Sigmoid colon (tissue), 4 donors: ENCODE measurements at regions not wholly inside any gene's neighbourhood (a gene's known extent, or its start where the extent isn't known, plus 50 kb on each side); places are given as distances from the start of the nearest gene placed in this dataset.

Source experiments
- CTCF ChIP-seq, 4 experiments: fragments of 450-650 bp in 3 of 4; fragments of 200-600 bp in 1 of 4; IDR thresholded peaks; one replicate each; pipeline ENCODE4 v1.5.1; 2016 to 2019; ENCODE audit warnings: antibody characterized with exemption in 4 of 4, mild to moderate bottlenecking in 3 of 4, moderate library complexity in 2 of 4
- POLR2A ChIP-seq, 2 donors: fragments of 450-650 bp; IDR thresholded peaks; one replicate each; pipeline ENCODE4 v1.6.1; 2016; ENCODE audit warnings: antibody characterized with exemption in 2 of 2, mild to moderate bottlenecking in 2 of 2, moderate library complexity in 2 of 2
- POLR2AphosphoS5 ChIP-seq, 4 donors: sonication (generic); formaldehyde crosslinking; IDR thresholded peaks; one replicate each; pipeline ENCODE4 v1.6.1; 2017; ENCODE audit warnings: antibody characterized with exemption in 4 of 4

GRCh38 chr6:92377137-92377536 is 1042.2 kb downstream of the EPHA7 start:
- no peak for TF ChIP-seq CTCF (IDR thresholded peaks at IDR 0.05)
- TF ChIP-seq POLR2A (IDR thresholded peaks at IDR 0.05): no peak
- peak in 1 of 4 donors; percentile 17 for TF ChIP-seq POLR2AphosphoS5 (IDR thresholded peaks at IDR 0.05)
